ENCODE measurements at regions not wholly inside any gene's neighbourhood (a gene's known extent, or its start where the extent isn't known, plus 50 kb on each side); places are given as distances from the start of the nearest gene placed in this dataset.

GRCh38 chr21:43339668-43340067, 87.3 kb downstream of the SIK1 start:
- H3K27me3 ChIP-seq (ENCODE audit: low read length), result no peaks in the 10 kb centered on the region
- no peak overlapping the region for H3K4me2 ChIP-seq (ENCODE audit: low read length)
- no peaks in the 10 kb centered on the region for H3K9me3 ChIP-seq (ENCODE audit: low read length)
- H4K20me1 ChIP-seq (ENCODE audit: low read length), result no peaks in the 10 kb centered on the region
- H3K9ac ChIP-seq (ENCODE audit: low read length), result no peak overlapping the region
- ATAC-seq (no peak), DNase-seq (peak; percentile 17)
- BruUV-seq (replicated peaks), result no TSS peak
- H3K79me2 ChIP-seq (ENCODE audit: low read length), result no peaks in the 10 kb centered on the region
- CTCF ChIA-PET, result no interaction called here
- no peaks in the 10 kb centered on the region for H3K9me2 ChIP-seq (replicated peaks; ENCODE audit: low read length)
- no peaks in the 10 kb centered on the region for H3K36me3 ChIP-seq (ENCODE audit: low read depth, low read length)
- peaks cover 34% of the 10 kb centered on the region for H3K4me1 ChIP-seq (ENCODE audit: insufficient read depth, low read length)
- H3K4me3 ChIP-seq (ENCODE audit: low read length), result no peak overlapping the region
- POLR2A ChIA-PET (ENCODE audit: unreplicated experiment), result no interaction called here
- no peaks in the 10 kb centered on the region for H3F3A ChIP-seq (ENCODE audit: low read length, unreplicated experiment)
- no peak for TF ChIP-seq EZH2 (IDR thresholded peaks at IDR 0.05; ENCODE audit: low read length, unreplicated experiment)
- no peak for TF ChIP-seq EZH2phosphoT487 (IDR thresholded peaks at IDR 0.05; ENCODE audit: borderline replicate concordance, low read length)
- TF ChIP-seq CTCF (conservative IDR thresholded peaks at IDR 0.05; ENCODE audit: low read depth, low read length), result no peak
- intact Hi-C loops (cut with micrococcal nuclease), result no loop called here
- no peak overlapping the region for H3K27ac ChIP-seq (ENCODE audit: low read length)
- no peak overlapping the region for H2AFZ ChIP-seq (ENCODE audit: low read length)

GRCh38 chr21:43338951-43339350, 88.0 kb downstream of the SIK1 start:
- Histone ChIP-seq H3K9me3 (ENCODE audit: low read length) (no peaks in the 10 kb centered on the region), H3K27me3 (ENCODE audit: low read length) (no peaks in the 10 kb centered on the region), H4K20me1 (ENCODE audit: low read length) (no peaks in the 10 kb centered on the region), H3K4me3 (ENCODE audit: low read length) (no peak overlapping the region), H3K4me2 (ENCODE audit: low read length) (no peak overlapping the region), H3K79me2 (ENCODE audit: low read length) (no peaks in the 10 kb centered on the region), H3K4me1 (ENCODE audit: insufficient read depth, low read length) (peaks cover 34% of the 10 kb centered on the region), H3K36me3 (ENCODE audit: low read depth, low read length) (no peaks in the 10 kb centered on the region), H2AFZ (ENCODE audit: low read length) (no peak overlapping the region), H3F3A (ENCODE audit: low read length, unreplicated experiment) (no peaks in the 10 kb centered on the region), H3K9ac (ENCODE audit: low read length) (no peak overlapping the region), H3K27ac (ENCODE audit: low read length) (no peak overlapping the region), H3K9me2 (replicated peaks; ENCODE audit: low read length) (no peaks in the 10 kb centered on the region)
- no TSS peak for BruUV-seq (replicated peaks)
- POLR2A ChIA-PET (ENCODE audit: unreplicated experiment), result no interaction called here
- CTCF ChIA-PET, result no interaction called here
- intact Hi-C loops (cut with micrococcal nuclease), result no loop called here
- DNase-seq, result no peak
- no peak for TF ChIP-seq EZH2phosphoT487 (IDR thresholded peaks at IDR 0.05; ENCODE audit: borderline replicate concordance, low read length)
- TF ChIP-seq CTCF (conservative IDR thresholded peaks at IDR 0.05; ENCODE audit: low read depth, low read length), result no peak
- no peak for TF ChIP-seq EZH2 (IDR thresholded peaks at IDR 0.05; ENCODE audit: low read length, unreplicated experiment)
- no peak for ATAC-seq

- Histone ChIP-seq H3K79me2 (ENCODE audit: low read length) (no peaks in the 10 kb centered on the region), H2AFZ (ENCODE audit: low read length) (no peak overlapping the region), H3K27ac (ENCODE audit: low read length) (no peak overlapping the region), H3K27me3 (ENCODE audit: low read length) (no peaks in the 10 kb centered on the region), H3K9ac (ENCODE audit: low read length) (no peak overlapping the region), H3K9me2 (replicated peaks; ENCODE audit: low read length) (no peaks in the 10 kb centered on the region), H3K9me3 (ENCODE audit: low read length) (no peaks in the 10 kb centered on the region), H4K20me1 (ENCODE audit: low read length) (no peaks in the 10 kb centered on the region), H3F3A (ENCODE audit: low read length, unreplicated experiment) (no peaks in the 10 kb centered on the region), H3K4me1 (ENCODE audit: insufficient read depth, low read length) (peaks cover 36% of the 10 kb centered on the region), H3K4me3 (ENCODE audit: low read length) (no peak overlapping the region), H3K4me2 (ENCODE audit: low read length) (no peak overlapping the region), H3K36me3 (ENCODE audit: low read depth, low read length) (no peaks in the 10 kb centered on the region)
- DNase-seq (no peak), ATAC-seq (no peak)
- ChIA-PET CTCF (no interaction called here), POLR2A (ENCODE audit: unreplicated experiment) (no interaction called here)
- no TSS peak for BruUV-seq (replicated peaks)
- intact Hi-C loops (cut with micrococcal nuclease), result no loop called here
- no peak for TF ChIP-seq EZH2phosphoT487 (IDR thresholded peaks at IDR 0.05; ENCODE audit: borderline replicate concordance, low read length)
- no peak for TF ChIP-seq CTCF (conservative IDR thresholded peaks at IDR 0.05; ENCODE audit: low read depth, low read length)
- TF ChIP-seq EZH2 (IDR thresholded peaks at IDR 0.05; ENCODE audit: low read length, unreplicated experiment), result no peak
Measured at GRCh38 chr21:43337901-43338655, 88.9 kb downstream of the SIK1 start.
